ENCODE measurements at regions not wholly inside any gene's neighbourhood (a gene's known extent, or its start where the extent isn't known, plus 50 kb on each side); places are given as distances from the start of the nearest gene placed in this dataset.

GRCh38 chr5:135106610-135107471 lies 72.8 kb upstream of the PITX1 start:
- no peak for DNase-seq (ENCODE audit: extremely low spot score)
- POLR2A ChIA-PET = no interaction called here
- no peak for TF ChIP-seq CTCF (IDR thresholded peaks at IDR 0.05; ENCODE audit: control extremely low read depth, extremely low read depth, low read depth, missing control alignments)
- CTCF ChIA-PET = no interaction called here

GRCh38 chr5:135106136-135106535 lies 72.1 kb upstream of the PITX1 start:
- no peak for TF ChIP-seq CTCF (IDR thresholded peaks at IDR 0.05; ENCODE audit: control extremely low read depth, extremely low read depth, low read depth, missing control alignments)
- ChIA-PET POLR2A (no interaction called here), CTCF (no interaction called here)
- DNase-seq (ENCODE audit: extremely low spot score) = no peak

- no peak for TF ChIP-seq CTCF (IDR thresholded peaks at IDR 0.05; ENCODE audit: control extremely low read depth, extremely low read depth, low read depth, missing control alignments)
- ChIA-PET POLR2A (no interaction called here), CTCF (no interaction called here)
- DNase-seq (ENCODE audit: extremely low spot score) = no peak
Measured at GRCh38 chr5:135105105-135105484, 71.1 kb upstream of the PITX1 start.

- no peak for DNase-seq (ENCODE audit: extremely low spot score)
- ChIA-PET POLR2A (no interaction called here), CTCF (interaction anchor here (0.8 to 1.1 kb wide), 2 partner anchors 11 to 88 kb away, joined by 4 to 5 read pairs; no protein-coding TSS in a partner anchor)
- TF ChIP-seq CTCF (IDR thresholded peaks at IDR 0.05; ENCODE audit: control extremely low read depth, extremely low read depth, low read depth, missing control alignments) = no peak
Measured at GRCh38 chr5:135103575-135103853, 69.5 kb upstream of the PITX1 start.

- POLR2A ChIA-PET = no interaction called here
- DNase-seq (ENCODE audit: extremely low spot score) = no peak
- no peak for TF ChIP-seq CTCF (IDR thresholded peaks at IDR 0.05; ENCODE audit: control extremely low read depth, extremely low read depth, low read depth, missing control alignments)
- CTCF ChIA-PET = interaction anchor here (0.8 kb wide), 1 partner anchor 11 kb away, joined by 4 read pairs; no protein-coding TSS in a partner anchor
Measured at GRCh38 chr5:135102716-135103574, 68.9 kb upstream of the PITX1 start.

GRCh38 chr5:135100431-135100830 lies 66.4 kb upstream of the PITX1 start:
- no peak for TF ChIP-seq CTCF (IDR thresholded peaks at IDR 0.05; ENCODE audit: control extremely low read depth, extremely low read depth, low read depth, missing control alignments)
- POLR2A ChIA-PET = interaction anchor here (0.7 kb wide), 1 partner anchor 15 kb away, joined by 6 read pairs; no protein-coding TSS in a partner anchor
- CTCF ChIA-PET = interaction anchor here (1.4 kb wide), 1 partner anchor 40 kb away, joined by 3 read pairs; no protein-coding TSS in a partner anchor
- no peak for DNase-seq (ENCODE audit: extremely low spot score)

Measured in GM10248 (cell line).